ENCODE measurements at regions not wholly inside any gene's neighbourhood (a gene's known extent, or its start where the extent isn't known, plus 50 kb on each side); places are given as distances from the start of the nearest gene placed in this dataset.

DNA sequence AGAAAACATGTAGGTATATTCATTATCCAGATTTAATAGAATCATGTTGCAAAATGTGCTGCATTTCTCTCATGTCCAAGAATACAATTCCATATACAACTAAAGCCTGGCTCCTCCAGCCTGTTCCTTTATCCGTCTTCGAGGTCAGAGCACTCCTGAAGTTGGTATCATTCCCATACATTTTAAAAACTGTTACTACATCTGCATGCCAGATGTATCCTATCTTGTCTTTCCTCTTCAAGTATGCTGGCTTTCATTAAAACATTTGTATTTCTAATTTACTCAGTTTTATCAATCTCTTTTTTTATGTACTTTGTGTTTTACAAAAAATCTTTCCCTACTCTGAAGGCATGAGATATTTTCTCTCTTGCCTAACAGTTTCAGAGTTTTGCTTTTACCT lies 536.6 kb upstream of the USP24 start:
- no peak for TF ChIP-seq CTCF (IDR thresholded peaks at IDR 0.05)
- no peak for DNase-seq
- Histone ChIP-seq H4K20me1 (ENCODE audit: insufficient read depth, low read length) (no peaks in the 10 kb centered on the region), H3K79me2 (ENCODE audit: insufficient read depth, low read length) (no peaks in the 10 kb centered on the region), H3K9ac (ENCODE audit: insufficient read depth, low read length, poor library complexity, severe bottlenecking) (no peak overlapping the region), H3K36me3 (replicated peaks in 1 of 2; ENCODE audit: control insufficient read depth in 1 of 2, insufficient read depth in 2 of 2, low read length in 2 of 2) (no peaks in the 10 kb centered on the region), H3K27ac (ENCODE audit: low read depth in 1 of 2, low read length in 2 of 2) (no peak overlapping the region), H3K4me2 (replicated peaks; ENCODE audit: extremely low read depth, low read length, poor library complexity, severe bottlenecking) (no peak overlapping the region), H3K9me3 (replicated peaks in 1 of 2; ENCODE audit: control insufficient read depth in 1 of 2, insufficient read depth in 1 of 2, low read length in 2 of 2) (peaks cover 0 to 2% of the 10 kb centered on the region in 2 donors), H3K27me3 (ENCODE audit: control insufficient read depth in 2 of 2, insufficient read depth in 2 of 2, low read length in 2 of 2) (no peaks in the 10 kb centered on the region), H3K4me1 (ENCODE audit: control insufficient read depth in 1 of 2, insufficient read depth in 2 of 2, low read length in 2 of 2) (no peaks in the 10 kb centered on the region), H2AFZ (ENCODE audit: insufficient read depth, low read depth, low read length, poor library complexity, severe bottlenecking) (no peak overlapping the region), H3K4me3 (replicated peaks in 1 of 3; ENCODE audit: low read depth in 2 of 3, low read length in 3 of 3) (no peak overlapping the region)
- Mint-ChIP-seq H3K27me3 (ENCODE audit: low read depth in 3 of 3) (peaks cover 0 to 6% (median 5%) of the 10 kb centered on the region in 3 donors), H3K27ac (no peak overlapping the region), H3K4me1 (no peaks in the 10 kb centered on the region), H3K36me3 (no peaks in the 10 kb centered on the region), H3K9me3 (peaks cover 2 to 13% (median 5%) of the 10 kb centered on the region in 7 donors), H3K4me3 (no peak overlapping the region)
- WGBS (ENCODE audit: insufficient coverage): 94% methylated on average over 2 of the region's 2 CpGs
- intact Hi-C loops (cut with micrococcal nuclease): no loop called here

GRCh38 chr1:55750628-55750995 lies 535.4 kb upstream of the USP24 start:
- Histone ChIP-seq H3K27ac (ENCODE audit: low read depth in 1 of 2, low read length in 2 of 2) (no peak overlapping the region), H3K4me3 (replicated peaks in 1 of 3; ENCODE audit: low read depth in 2 of 3, low read length in 3 of 3) (no peak overlapping the region), H4K20me1 (ENCODE audit: insufficient read depth, low read length) (no peaks in the 10 kb centered on the region), H3K9ac (ENCODE audit: insufficient read depth, low read length, poor library complexity, severe bottlenecking) (no peak overlapping the region), H3K4me2 (replicated peaks; ENCODE audit: extremely low read depth, low read length, poor library complexity, severe bottlenecking) (no peak overlapping the region), H3K4me1 (ENCODE audit: control insufficient read depth in 1 of 2, insufficient read depth in 2 of 2, low read length in 2 of 2) (no peaks in the 10 kb centered on the region), H3K27me3 (ENCODE audit: control insufficient read depth in 2 of 2, insufficient read depth in 2 of 2, low read length in 2 of 2) (no peaks in the 10 kb centered on the region), H3K36me3 (replicated peaks in 1 of 2; ENCODE audit: control insufficient read depth in 1 of 2, insufficient read depth in 2 of 2, low read length in 2 of 2) (no peaks in the 10 kb centered on the region), H3K79me2 (ENCODE audit: insufficient read depth, low read length) (no peaks in the 10 kb centered on the region), H2AFZ (ENCODE audit: insufficient read depth, low read depth, low read length, poor library complexity, severe bottlenecking) (no peak overlapping the region), H3K9me3 (replicated peaks in 1 of 2; ENCODE audit: control insufficient read depth in 1 of 2, insufficient read depth in 1 of 2, low read length in 2 of 2) (peaks cover 0 to 7% of the 10 kb centered on the region in 2 donors)
- 100% methylated on average over 1 of the region's 1 CpG for WGBS (ENCODE audit: insufficient coverage)
- no peak overlapping the region for H3K4me3 Mint-ChIP-seq
- TF ChIP-seq CTCF (IDR thresholded peaks at IDR 0.05): no peak
- H3K27ac Mint-ChIP-seq: no peak overlapping the region
- peaks cover 0 to 4% (median 4%) of the 10 kb centered on the region in 3 donors for H3K27me3 Mint-ChIP-seq (ENCODE audit: low read depth in 3 of 3)
- H3K9me3 Mint-ChIP-seq: peaks cover 2 to 14% (median 4%) of the 10 kb centered on the region in 7 donors
- no peaks in the 10 kb centered on the region for H3K36me3 Mint-ChIP-seq
- intact Hi-C loops (cut with micrococcal nuclease): no loop called here
- no peak for DNase-seq
- H3K4me1 Mint-ChIP-seq: no peaks in the 10 kb centered on the region

Measured in CD14-positive monocyte (primary cell).